ENCODE measurements at regions not wholly inside any gene's neighbourhood (a gene's known extent, or its start where the extent isn't known, plus 50 kb on each side); places are given as distances from the start of the nearest gene placed in this dataset.

- in situ Hi-C loops (cut with HindIII; ENCODE audit: low sequenced_read_pairs), result no loop called here
- DNase-seq (ENCODE audit: low spot score), result no peak
Measured at GRCh38 chr1:29581256-29581655, 344.9 kb downstream of the PTPRU start.

- in situ Hi-C loops (cut with HindIII; ENCODE audit: low sequenced_read_pairs), result no loop called here
- DNase-seq (ENCODE audit: low spot score), result no peak
Measured at GRCh38 chr1:29579821-29580425, 343.6 kb downstream of the PTPRU start.

GRCh38 chr1:29577512-29577911, 341.2 kb downstream of the PTPRU start:
- in situ Hi-C loops (cut with HindIII; ENCODE audit: low sequenced_read_pairs), result no loop called here
- DNase-seq (ENCODE audit: low spot score), result no peak

GRCh38 chr1:29576510-29576909, 340.2 kb downstream of the PTPRU start:
- in situ Hi-C loops (cut with HindIII; ENCODE audit: low sequenced_read_pairs), result no loop called here
- no peak for DNase-seq (ENCODE audit: low spot score)

GRCh38 chr1:29575826-29576225, 339.5 kb downstream of the PTPRU start:
- no peak for DNase-seq (ENCODE audit: low spot score)
- in situ Hi-C loops (cut with HindIII; ENCODE audit: low sequenced_read_pairs), result no loop called here

- DNase-seq (ENCODE audit: low spot score), result peak; percentile 32
- in situ Hi-C loops (cut with HindIII; ENCODE audit: low sequenced_read_pairs), result no loop called here
Measured at GRCh38 chr1:29575277-29575676, 339.0 kb downstream of the PTPRU start.

- DNase-seq (ENCODE audit: low spot score), result no peak
- in situ Hi-C loops (cut with HindIII; ENCODE audit: low sequenced_read_pairs), result no loop called here
Measured at GRCh38 chr1:29574871-29575270, 338.5 kb downstream of the PTPRU start.

- in situ Hi-C loops (cut with HindIII; ENCODE audit: low sequenced_read_pairs), result no loop called here
- no peak for DNase-seq (ENCODE audit: low spot score)
Measured at GRCh38 chr1:29569971-29570634, 333.8 kb downstream of the PTPRU start.

- no peak for DNase-seq (ENCODE audit: low spot score)
- in situ Hi-C loops (cut with HindIII; ENCODE audit: low sequenced_read_pairs), result no loop called here
Measured at GRCh38 chr1:29567257-29567656, 330.9 kb downstream of the PTPRU start.

GRCh38 chr1:29565490-29565889, 329.2 kb downstream of the PTPRU start:
- in situ Hi-C loops (cut with HindIII; ENCODE audit: low sequenced_read_pairs), result no loop called here
- no peak for DNase-seq (ENCODE audit: low spot score)

GRCh38 chr1:29563571-29563970, 327.2 kb downstream of the PTPRU start:
- in situ Hi-C loops (cut with HindIII; ENCODE audit: low sequenced_read_pairs), result no loop called here
- DNase-seq (ENCODE audit: low spot score), result no peak

GRCh38 chr1:29563092-29563491, 326.8 kb downstream of the PTPRU start:
- in situ Hi-C loops (cut with HindIII; ENCODE audit: low sequenced_read_pairs), result no loop called here
- DNase-seq (ENCODE audit: low spot score), result no peak

- in situ Hi-C loops (cut with HindIII; ENCODE audit: low sequenced_read_pairs), result no loop called here
- no peak for DNase-seq (ENCODE audit: low spot score)
Measured at GRCh38 chr1:29559056-29559455, 322.7 kb downstream of the PTPRU start.

GRCh38 chr1:29557701-29558600, 321.6 kb downstream of the PTPRU start:
- in situ Hi-C loops (cut with HindIII; ENCODE audit: low sequenced_read_pairs), result no loop called here
- no peak for DNase-seq (ENCODE audit: low spot score)

- no peak for DNase-seq (ENCODE audit: low spot score)
- in situ Hi-C loops (cut with HindIII; ENCODE audit: low sequenced_read_pairs), result no loop called here
Measured at GRCh38 chr1:29557066-29557465, 320.7 kb downstream of the PTPRU start.

- DNase-seq (ENCODE audit: low spot score), result no peak
- in situ Hi-C loops (cut with HindIII; ENCODE audit: low sequenced_read_pairs), result no loop called here
Measured at GRCh38 chr1:29556657-29557056, 320.3 kb downstream of the PTPRU start.

GRCh38 chr1:29555043-29555620, 318.8 kb downstream of the PTPRU start:
- DNase-seq (ENCODE audit: low spot score), result no peak
- in situ Hi-C loops (cut with HindIII; ENCODE audit: low sequenced_read_pairs), result no loop called here

- no peak for DNase-seq (ENCODE audit: low spot score)
- in situ Hi-C loops (cut with HindIII; ENCODE audit: low sequenced_read_pairs), result no loop called here
Measured at GRCh38 chr1:29554208-29554778, 318.0 kb downstream of the PTPRU start.

- no peak for DNase-seq (ENCODE audit: low spot score)
- in situ Hi-C loops (cut with HindIII; ENCODE audit: low sequenced_read_pairs), result no loop called here
Measured at GRCh38 chr1:29551123-29551936, 315.0 kb downstream of the PTPRU start.
